Peyer's patch (tissue), 4 donors: ENCODE measurements at regions not wholly inside any gene's neighbourhood (a gene's known extent, or its start where the extent isn't known, plus 50 kb on each side); places are given as distances from the start of the nearest gene placed in this dataset.

Experiments used
- POLR2A ChIP-seq, 2 donors: fragments of 450-650 bp; IDR thresholded peaks; one replicate each; pipeline ENCODE4 v1.5.1; 2017; ENCODE audit warnings: antibody characterized with exemption in 2 of 2, mild to moderate bottlenecking in 2 of 2, moderate library complexity in 2 of 2
- TF ChIP-seq, protein P1 (sequence below), 6 experiments: fragments of 450-650 bp in 4 of 6; fragments of 200-600 bp in 2 of 6; sonication (generic) in 1 of 6; IDR thresholded peaks; one replicate each; pipeline ENCODE4 v1.5.1; 2017 to 2019; ENCODE audit warnings: antibody characterized with exemption in 6 of 6, mild to moderate bottlenecking in 3 of 6, moderate library complexity in 1 of 6

DNA sequence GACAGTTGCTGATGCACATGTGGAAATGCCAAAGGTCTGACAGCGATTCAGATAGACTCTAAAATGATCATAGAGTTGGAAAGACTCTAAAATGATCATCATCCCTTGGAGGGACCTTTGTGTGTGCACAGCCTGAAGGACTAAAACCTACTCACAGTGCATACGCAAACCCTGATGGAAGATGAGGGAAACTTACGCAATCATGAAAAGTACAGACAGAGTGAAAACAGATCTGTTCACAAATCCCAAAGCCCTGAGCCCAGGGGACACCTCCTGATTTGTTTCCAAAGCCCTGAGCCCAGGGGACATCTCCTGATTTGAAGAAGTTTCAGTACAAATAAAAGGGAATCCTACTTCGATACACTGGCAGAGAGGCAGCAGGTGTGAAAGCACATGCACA, 79.3 kb upstream of the PROX1 start:
- no peak for TF ChIP-seq POLR2A (IDR thresholded peaks at IDR 0.05)
- TF ChIP-seq, protein P1, sequence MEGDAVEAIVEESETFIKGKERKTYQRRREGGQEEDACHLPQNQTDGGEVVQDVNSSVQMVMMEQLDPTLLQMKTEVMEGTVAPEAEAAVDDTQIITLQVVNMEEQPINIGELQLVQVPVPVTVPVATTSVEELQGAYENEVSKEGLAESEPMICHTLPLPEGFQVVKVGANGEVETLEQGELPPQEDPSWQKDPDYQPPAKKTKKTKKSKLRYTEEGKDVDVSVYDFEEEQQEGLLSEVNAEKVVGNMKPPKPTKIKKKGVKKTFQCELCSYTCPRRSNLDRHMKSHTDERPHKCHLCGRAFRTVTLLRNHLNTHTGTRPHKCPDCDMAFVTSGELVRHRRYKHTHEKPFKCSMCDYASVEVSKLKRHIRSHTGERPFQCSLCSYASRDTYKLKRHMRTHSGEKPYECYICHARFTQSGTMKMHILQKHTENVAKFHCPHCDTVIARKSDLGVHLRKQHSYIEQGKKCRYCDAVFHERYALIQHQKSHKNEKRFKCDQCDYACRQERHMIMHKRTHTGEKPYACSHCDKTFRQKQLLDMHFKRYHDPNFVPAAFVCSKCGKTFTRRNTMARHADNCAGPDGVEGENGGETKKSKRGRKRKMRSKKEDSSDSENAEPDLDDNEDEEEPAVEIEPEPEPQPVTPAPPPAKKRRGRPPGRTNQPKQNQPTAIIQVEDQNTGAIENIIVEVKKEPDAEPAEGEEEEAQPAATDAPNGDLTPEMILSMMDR (IDR thresholded peaks at IDR 0.05), result no peak
